ENCODE measurements at regions not wholly inside any gene's neighbourhood (a gene's known extent, or its start where the extent isn't known, plus 50 kb on each side); places are given as distances from the start of the nearest gene placed in this dataset.

DNA sequence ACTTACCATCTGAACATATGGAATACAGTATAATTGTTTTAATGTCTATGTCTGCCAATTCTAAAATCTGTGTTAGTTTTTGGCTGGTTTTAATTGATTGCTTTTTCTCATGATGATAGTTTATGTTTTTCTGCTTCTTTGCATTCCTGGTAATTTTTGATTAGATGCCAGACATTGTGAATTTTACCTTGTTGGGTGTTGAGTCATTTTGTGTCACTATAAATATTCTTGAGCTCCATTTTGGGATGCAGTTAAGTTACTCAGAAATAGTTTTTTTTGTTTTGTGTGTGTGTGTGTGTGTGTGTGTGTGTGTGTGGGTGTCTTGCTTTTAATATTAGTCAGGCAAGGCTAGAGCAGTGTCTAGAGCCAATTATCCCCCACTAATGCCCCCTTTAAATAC, 818.8 kb upstream of the NR2F2 start:
- no peak overlapping the region for H3K4me3 ChIP-seq
- Mint-ChIP-seq H3K9me3 (no peaks in the 10 kb centered on the region), H3K36me3 (ENCODE audit: low read depth) (no peaks in the 10 kb centered on the region), H3K4me1 (no peaks in the 10 kb centered on the region), H3K4me3 (no peak overlapping the region), H3K27me3 (ENCODE audit: insufficient read depth, low read depth, poor library complexity) (no peaks in the 10 kb centered on the region), H3K27ac (no peak overlapping the region)
- H3K27me3 ChIP-seq (ENCODE audit: insufficient read depth) = no peaks in the 10 kb centered on the region
- H3K4me2 ChIP-seq = no peak overlapping the region
- no peaks in the 10 kb centered on the region for H3K4me1 ChIP-seq (ENCODE audit: insufficient read depth)
- H3K79me2 ChIP-seq (replicated peaks; ENCODE audit: insufficient read depth) = no peaks in the 10 kb centered on the region
- TF ChIP-seq, protein P1, sequence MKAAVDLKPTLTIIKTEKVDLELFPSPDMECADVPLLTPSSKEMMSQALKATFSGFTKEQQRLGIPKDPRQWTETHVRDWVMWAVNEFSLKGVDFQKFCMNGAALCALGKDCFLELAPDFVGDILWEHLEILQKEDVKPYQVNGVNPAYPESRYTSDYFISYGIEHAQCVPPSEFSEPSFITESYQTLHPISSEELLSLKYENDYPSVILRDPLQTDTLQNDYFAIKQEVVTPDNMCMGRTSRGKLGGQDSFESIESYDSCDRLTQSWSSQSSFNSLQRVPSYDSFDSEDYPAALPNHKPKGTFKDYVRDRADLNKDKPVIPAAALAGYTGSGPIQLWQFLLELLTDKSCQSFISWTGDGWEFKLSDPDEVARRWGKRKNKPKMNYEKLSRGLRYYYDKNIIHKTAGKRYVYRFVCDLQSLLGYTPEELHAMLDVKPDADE (IDR thresholded peaks at IDR 0.05) = no peak
- TF ChIP-seq JUNB (IDR thresholded peaks at IDR 0.05; ENCODE audit: unreplicated experiment) (no peak), EZH2phosphoT487 (IDR thresholded peaks at IDR 0.05; ENCODE audit: unreplicated experiment) (no peak), CTCF (conservative IDR thresholded peaks at IDR 0.05; ENCODE audit: low read depth in 2 of 2) (no peak), NANOG (IDR thresholded peaks at IDR 0.05; ENCODE audit: borderline replicate concordance) (no peak), CREB1 (CRISPR knock-in tag; IDR thresholded peaks at IDR 0.05; ENCODE audit: low read depth) (no peak), POLR2AphosphoS5 (IDR thresholded peaks at IDR 0.05; ENCODE audit: low read depth) (no peak)
- no peak overlapping the region for H2AFZ ChIP-seq
- no peaks in the 10 kb centered on the region for H3F3A ChIP-seq (replicated peaks; ENCODE audit: low read depth)
- H3K27ac ChIP-seq (ENCODE audit: low read depth) = no peak overlapping the region
- H3K9me2 ChIP-seq (ENCODE audit: insufficient read depth) = peaks cover 10% of the 10 kb centered on the region
- DNase-seq (ENCODE audit: low spot score) (no peak), ATAC-seq (no peak)
- H4K20me1 ChIP-seq (replicated peaks; ENCODE audit: insufficient read depth) = no peaks in the 10 kb centered on the region
- H3K36me3 ChIP-seq (ENCODE audit: insufficient read depth) = no peaks in the 10 kb centered on the region

DNA sequence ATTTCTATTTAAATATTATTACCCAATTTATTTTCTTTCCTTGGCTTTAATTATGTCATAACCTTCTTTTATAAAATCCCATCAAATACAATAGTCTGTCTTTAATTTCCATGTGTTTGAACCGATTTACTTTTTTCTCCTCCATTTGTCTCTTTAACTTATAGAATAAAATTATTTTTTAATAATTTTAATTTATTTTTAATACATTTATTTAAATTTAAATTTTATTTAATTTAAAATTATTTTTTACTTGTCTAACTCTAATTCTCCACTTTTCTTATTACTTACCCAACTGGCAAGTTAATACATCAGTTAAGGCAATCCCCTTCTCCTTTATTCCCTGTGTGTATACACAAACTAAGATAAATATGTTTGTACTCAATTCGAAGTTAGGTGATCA, 817.6 kb upstream of the NR2F2 start:
- H3K4me3 ChIP-seq = no peak overlapping the region
- no peak overlapping the region for H3K4me3 Mint-ChIP-seq
- peaks cover 10% of the 10 kb centered on the region for H3K9me2 ChIP-seq (ENCODE audit: insufficient read depth)
- DNase-seq (ENCODE audit: low spot score) = no peak
- H3K27ac ChIP-seq (ENCODE audit: low read depth) = no peak overlapping the region
- ATAC-seq = no peak
- H2AFZ ChIP-seq = no peak overlapping the region
- no peak overlapping the region for H3K27ac Mint-ChIP-seq
- H3K27me3 Mint-ChIP-seq (ENCODE audit: insufficient read depth, low read depth, poor library complexity) = no peaks in the 10 kb centered on the region
- no peaks in the 10 kb centered on the region for H3K4me1 ChIP-seq (ENCODE audit: insufficient read depth)
- no peaks in the 10 kb centered on the region for H3K36me3 Mint-ChIP-seq (ENCODE audit: low read depth)
- H3K4me2 ChIP-seq = no peak overlapping the region
- no peaks in the 10 kb centered on the region for H3K79me2 ChIP-seq (replicated peaks; ENCODE audit: insufficient read depth)
- no peaks in the 10 kb centered on the region for H3K9me3 Mint-ChIP-seq
- H3K27me3 ChIP-seq (ENCODE audit: insufficient read depth) = no peaks in the 10 kb centered on the region
- no peaks in the 10 kb centered on the region for H4K20me1 ChIP-seq (replicated peaks; ENCODE audit: insufficient read depth)
- H3K4me1 Mint-ChIP-seq = no peaks in the 10 kb centered on the region
- H3K36me3 ChIP-seq (ENCODE audit: insufficient read depth) = no peaks in the 10 kb centered on the region
- H3F3A ChIP-seq (replicated peaks; ENCODE audit: low read depth) = no peaks in the 10 kb centered on the region
- TF ChIP-seq, protein P2, sequence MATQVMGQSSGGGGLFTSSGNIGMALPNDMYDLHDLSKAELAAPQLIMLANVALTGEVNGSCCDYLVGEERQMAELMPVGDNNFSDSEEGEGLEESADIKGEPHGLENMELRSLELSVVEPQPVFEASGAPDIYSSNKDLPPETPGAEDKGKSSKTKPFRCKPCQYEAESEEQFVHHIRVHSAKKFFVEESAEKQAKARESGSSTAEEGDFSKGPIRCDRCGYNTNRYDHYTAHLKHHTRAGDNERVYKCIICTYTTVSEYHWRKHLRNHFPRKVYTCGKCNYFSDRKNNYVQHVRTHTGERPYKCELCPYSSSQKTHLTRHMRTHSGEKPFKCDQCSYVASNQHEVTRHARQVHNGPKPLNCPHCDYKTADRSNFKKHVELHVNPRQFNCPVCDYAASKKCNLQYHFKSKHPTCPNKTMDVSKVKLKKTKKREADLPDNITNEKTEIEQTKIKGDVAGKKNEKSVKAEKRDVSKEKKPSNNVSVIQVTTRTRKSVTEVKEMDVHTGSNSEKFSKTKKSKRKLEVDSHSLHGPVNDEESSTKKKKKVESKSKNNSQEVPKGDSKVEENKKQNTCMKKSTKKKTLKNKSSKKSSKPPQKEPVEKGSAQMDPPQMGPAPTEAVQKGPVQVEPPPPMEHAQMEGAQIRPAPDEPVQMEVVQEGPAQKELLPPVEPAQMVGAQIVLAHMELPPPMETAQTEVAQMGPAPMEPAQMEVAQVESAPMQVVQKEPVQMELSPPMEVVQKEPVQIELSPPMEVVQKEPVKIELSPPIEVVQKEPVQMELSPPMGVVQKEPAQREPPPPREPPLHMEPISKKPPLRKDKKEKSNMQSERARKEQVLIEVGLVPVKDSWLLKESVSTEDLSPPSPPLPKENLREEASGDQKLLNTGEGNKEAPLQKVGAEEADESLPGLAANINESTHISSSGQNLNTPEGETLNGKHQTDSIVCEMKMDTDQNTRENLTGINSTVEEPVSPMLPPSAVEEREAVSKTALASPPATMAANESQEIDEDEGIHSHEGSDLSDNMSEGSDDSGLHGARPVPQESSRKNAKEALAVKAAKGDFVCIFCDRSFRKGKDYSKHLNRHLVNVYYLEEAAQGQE (IDR thresholded peaks at IDR 0.05; ENCODE audit: unreplicated experiment) = no peak
- TF ChIP-seq CTCF (conservative IDR thresholded peaks at IDR 0.05; ENCODE audit: low read depth in 2 of 2) (no peak), CREB1 (CRISPR knock-in tag; IDR thresholded peaks at IDR 0.05; ENCODE audit: low read depth) (no peak), ZNF331 (CRISPR knock-in tag; IDR thresholded peaks at IDR 0.05; ENCODE audit: low read depth) (no peak), NANOG (IDR thresholded peaks at IDR 0.05; ENCODE audit: borderline replicate concordance) (no peak), EZH2 (IDR thresholded peaks at IDR 0.05; ENCODE audit: low read depth, unreplicated experiment) (no peak), JUNB (IDR thresholded peaks at IDR 0.05; ENCODE audit: unreplicated experiment) (no peak), POLR2AphosphoS5 (IDR thresholded peaks at IDR 0.05; ENCODE audit: low read depth) (no peak)
- TF ChIP-seq, protein P1 (IDR thresholded peaks at IDR 0.05) = no peak
